GM19240 (cell line): ENCODE measurements at regions not wholly inside any gene's neighbourhood (a gene's known extent, or its start where the extent isn't known, plus 50 kb on each side); places are given as distances from the start of the nearest gene placed in this dataset.
A peak's percentile ranks its signal among the peaks of the same experiment; 100 is the strongest.
"Not testable (repeated sequence)": the region's sequence is repeated elsewhere in the genome, so short reads cannot be mapped to it uniquely, and the experiment has no call there.

ENCODE experiments used
- DNase-seq: peaks from one replicate; pipeline ENCODE4 v3.0.0; 2011; ENCODE audit warnings: low spot score; ENCODE audit not compliant: insufficient read length

GRCh38 chr7:24434972-24435371, 138.3 kb upstream of the PALS2 start:
- no peak for DNase-seq

- no peak for DNase-seq
These were observed 136.9 kb upstream of the PALS2 start for GRCh38 chr7:24436131-24436920.

DNA sequence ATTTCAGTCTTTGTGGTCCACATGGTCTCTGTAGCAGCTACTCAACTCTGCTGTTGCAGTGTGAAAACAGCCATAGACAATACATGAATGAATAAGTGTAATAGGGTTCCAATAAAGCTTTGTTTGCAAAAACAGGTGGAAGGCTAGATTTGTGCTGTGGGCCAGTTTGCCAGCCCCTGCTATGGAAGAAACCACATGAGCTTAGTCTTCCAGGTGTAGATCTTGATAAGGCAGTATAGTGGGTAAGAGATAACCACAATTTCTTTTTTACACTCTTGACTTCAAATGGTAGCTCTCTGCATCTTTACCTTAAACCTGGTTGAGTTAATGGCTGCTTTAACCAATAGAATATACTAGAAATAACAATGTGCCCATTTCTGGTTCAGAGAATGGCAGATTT, 135.0 kb upstream of the PALS2 start:
- DNase-seq: no peak

DNA sequence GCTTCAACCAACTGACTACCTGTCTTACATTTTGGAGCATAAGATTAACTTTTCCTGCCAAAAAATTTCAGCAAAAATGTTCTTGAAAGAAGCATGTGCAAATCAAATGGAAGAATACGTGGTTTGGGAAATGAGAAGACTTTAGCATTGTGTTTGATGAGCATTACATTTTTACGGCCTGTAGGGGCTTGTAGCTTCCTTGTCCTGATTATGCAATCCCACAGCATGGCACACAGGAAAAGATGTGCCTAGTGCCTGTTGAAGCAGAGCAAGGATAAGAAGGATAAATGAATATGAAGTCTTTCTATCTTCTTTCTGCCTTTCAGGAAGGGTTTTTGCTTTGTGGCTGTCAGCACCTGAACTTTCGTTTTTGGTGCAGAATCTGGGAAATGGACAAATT, 134.1 kb upstream of the PALS2 start:
- DNase-seq: not testable (repeated sequence)

GRCh38 chr7:24440892-24441291, 132.4 kb upstream of the PALS2 start:
- no peak for DNase-seq

DNA sequence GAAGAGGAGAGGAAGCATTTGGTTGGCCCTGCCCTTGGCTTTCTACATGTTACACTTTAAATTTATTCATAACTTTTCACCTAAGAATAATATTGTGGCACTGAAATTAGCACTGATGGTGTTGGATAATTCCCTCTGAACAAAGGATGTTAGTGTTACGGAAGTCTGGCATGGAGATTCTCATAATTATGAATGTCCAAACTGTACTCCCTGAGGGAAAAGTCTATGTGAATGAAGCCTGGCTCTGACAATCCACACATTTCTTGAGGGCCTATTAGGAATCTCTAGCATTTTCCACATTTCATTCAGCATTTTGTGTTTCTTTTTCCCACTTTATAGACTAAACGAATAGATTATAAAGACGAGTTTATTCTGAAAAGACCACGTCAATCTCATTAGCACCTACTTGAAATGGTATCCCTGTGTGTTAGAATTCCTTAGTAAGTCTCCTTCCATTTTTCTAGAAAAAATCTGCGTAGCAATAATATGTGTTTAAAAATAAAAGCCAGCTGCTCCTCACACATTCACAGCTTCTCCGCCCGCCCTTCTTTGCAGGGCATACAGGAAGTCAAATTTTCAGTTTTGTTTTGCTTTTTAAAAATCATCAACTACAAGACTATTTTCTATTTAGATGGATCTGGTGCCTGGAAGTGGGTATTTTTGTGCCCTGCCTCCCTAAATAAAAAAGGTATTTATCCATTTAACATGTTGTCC, 131.8 kb upstream of the PALS2 start:
- no peak for DNase-seq

- no peak for DNase-seq
These were observed 131.0 kb upstream of the PALS2 start for GRCh38 chr7:24442170-24442777.

GRCh38 chr7:24444666-24445440, 128.4 kb upstream of the PALS2 start:
- DNase-seq: no peak

GRCh38 chr7:24448038-24448437, 125.2 kb upstream of the PALS2 start:
- no peak for DNase-seq

GRCh38 chr7:24449416-24449815, 123.8 kb upstream of the PALS2 start:
- not testable (repeated sequence) for DNase-seq

GRCh38 chr7:24455813-24456525, 117.3 kb upstream of the PALS2 start:
- peak; percentile 37 for DNase-seq

GRCh38 chr7:24456526-24457218, 116.6 kb upstream of the PALS2 start:
- no peak for DNase-seq

DNA sequence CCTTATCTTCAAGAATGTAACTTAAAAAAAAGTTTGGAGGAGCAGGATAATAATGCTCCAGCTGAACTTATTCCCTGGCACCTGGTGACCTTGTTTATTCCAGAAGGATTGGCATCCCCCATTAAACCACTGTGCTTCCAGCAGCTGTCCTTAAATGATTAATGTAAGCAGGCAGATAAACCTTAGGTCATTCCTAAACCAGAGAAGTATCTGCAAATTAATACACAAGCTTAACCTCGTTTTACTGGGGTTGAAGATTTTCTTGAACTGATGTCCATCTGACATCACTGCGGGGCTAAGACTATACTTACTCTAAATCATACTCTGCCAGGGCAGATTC, 116.1 kb upstream of the PALS2 start:
- DNase-seq: no peak

GRCh38 chr7:24462117-24462516, 111.1 kb upstream of the PALS2 start:
- no peak for DNase-seq

DNA sequence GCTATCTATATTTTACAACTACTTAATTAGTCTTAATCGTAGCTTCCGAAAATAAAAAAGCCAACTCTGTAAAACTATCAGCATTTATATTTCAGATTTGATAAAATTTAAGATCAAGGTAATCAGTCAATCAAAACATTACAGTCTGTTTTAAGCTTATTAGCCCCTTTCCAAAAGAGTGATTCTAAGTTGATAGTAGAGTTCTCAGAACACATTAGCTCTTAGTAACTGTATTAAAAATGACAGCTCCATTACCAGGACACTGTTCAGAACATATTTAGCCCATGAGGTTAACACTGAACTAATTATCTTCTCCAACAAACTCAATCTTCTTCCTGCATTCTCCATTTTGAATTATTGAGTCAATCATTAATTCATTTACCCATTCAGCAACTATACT, 110.3 kb upstream of the PALS2 start:
- DNase-seq: no peak

- DNase-seq: no peak
These were observed 109.8 kb upstream of the PALS2 start for GRCh38 chr7:24463474-24463873.

DNA sequence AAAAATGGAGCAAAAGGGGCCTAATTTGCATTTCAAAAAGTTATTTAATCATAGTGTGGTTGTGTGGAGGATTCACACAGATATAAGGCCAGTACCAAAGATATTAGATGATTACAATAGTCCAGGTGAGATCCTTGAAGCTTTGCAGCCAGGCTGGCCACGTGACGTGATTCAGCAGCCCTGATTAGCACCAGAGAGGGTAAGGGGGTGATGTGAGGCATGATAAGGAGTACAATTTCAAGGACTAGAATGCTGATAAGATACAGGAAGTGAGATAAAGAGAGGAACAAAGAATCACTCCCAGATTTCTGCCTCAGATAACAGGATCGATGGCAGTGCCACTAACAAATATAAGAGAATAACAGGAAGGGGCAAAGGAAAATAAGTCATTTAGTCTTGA, 108.4 kb upstream of the PALS2 start:
- DNase-seq: no peak

DNA sequence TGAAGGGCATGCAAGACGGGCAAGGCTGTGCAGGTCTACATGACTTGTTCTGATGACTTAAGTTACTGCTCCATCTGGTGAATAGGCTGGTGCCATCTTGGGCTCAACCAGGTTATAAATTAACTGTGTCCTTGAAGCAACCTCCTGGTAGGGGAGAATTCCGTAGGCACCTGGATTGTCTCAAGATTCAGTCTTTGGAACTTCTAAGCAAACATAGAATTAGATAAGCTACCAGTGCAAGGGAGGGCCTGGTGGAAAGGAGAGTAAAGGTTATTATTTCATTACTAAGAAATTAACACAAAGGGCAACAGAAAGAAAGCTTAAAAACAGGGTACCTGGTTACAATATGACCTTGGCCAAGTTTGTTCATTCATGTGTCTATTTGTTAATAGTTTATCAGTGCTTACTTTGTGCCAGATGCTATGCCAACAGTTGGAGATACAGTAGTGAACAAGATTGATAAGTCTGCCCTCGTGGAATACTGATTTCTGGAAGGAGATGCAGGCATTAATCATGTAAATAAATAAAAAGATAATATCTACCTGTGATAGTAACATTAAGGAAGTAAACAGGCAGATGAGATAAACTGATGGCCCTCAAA, 107.0 kb upstream of the PALS2 start:
- no peak for DNase-seq

DNA sequence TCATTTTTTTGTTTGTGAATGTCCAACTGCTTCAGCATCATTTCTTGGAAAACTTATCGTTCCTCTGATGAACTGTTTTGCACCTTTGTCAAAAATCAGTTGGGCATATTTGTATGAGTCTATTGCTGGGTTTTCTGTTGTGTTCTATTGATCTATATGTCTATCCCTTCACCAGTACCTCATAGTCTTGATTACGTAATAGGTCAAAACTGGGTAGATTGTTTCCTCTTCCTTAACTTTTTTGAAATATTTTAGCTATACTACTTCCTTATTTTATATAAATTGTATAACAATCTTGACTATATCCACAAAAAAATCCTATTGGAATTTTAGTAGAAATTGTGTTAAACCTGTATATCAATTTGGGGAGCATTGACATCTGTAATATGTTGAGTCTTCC, 104.1 kb upstream of the PALS2 start:
- DNase-seq: no peak

GRCh38 chr7:24472093-24472492, 101.2 kb upstream of the PALS2 start:
- no peak for DNase-seq
